ENCODE measurements at regions not wholly inside any gene's neighbourhood (a gene's known extent, or its start where the extent isn't known, plus 50 kb on each side); places are given as distances from the start of the nearest gene placed in this dataset.

- no peak overlapping the region for H3K27ac Mint-ChIP-seq
- Histone ChIP-seq H3K79me2 (replicated peaks; ENCODE audit: insufficient read depth) (no peaks in the 10 kb centered on the region), H3K36me3 (ENCODE audit: insufficient read depth) (no peaks in the 10 kb centered on the region), H3K4me3 (no peak overlapping the region), H3K27me3 (ENCODE audit: insufficient read depth) (no peaks in the 10 kb centered on the region), H3K4me1 (ENCODE audit: insufficient read depth) (peaks cover 32% of the 10 kb centered on the region), H3K27ac (ENCODE audit: low read depth) (no peak overlapping the region), H3F3A (replicated peaks; ENCODE audit: low read depth) (no peaks in the 10 kb centered on the region), H2AFZ (no peak overlapping the region), H4K20me1 (replicated peaks; ENCODE audit: insufficient read depth) (no peaks in the 10 kb centered on the region), H3K4me2 (no peak overlapping the region), H3K9me2 (ENCODE audit: insufficient read depth) (peaks cover 10% of the 10 kb centered on the region; the same call in 1 of the 2 replicates)
- ATAC-seq (no peak), DNase-seq (ENCODE audit: low spot score) (no peak)
- H3K9me3 Mint-ChIP-seq, result peaks cover 3% of the 10 kb centered on the region; the same call in 2 of the 3 replicates
- H3K27me3 Mint-ChIP-seq (ENCODE audit: insufficient read depth, low read depth, poor library complexity), result peaks cover 23% of the 10 kb centered on the region
- H3K4me3 Mint-ChIP-seq, result no peak overlapping the region
- peaks cover 4% of the 10 kb centered on the region; the same call in 2 of the 3 replicates for H3K36me3 Mint-ChIP-seq (ENCODE audit: low read depth)
- H3K4me1 Mint-ChIP-seq, result peaks cover 64% of the 10 kb centered on the region
- TF ChIP-seq EZH2phosphoT487 (IDR thresholded peaks at IDR 0.05; ENCODE audit: unreplicated experiment), result no peak
- TF ChIP-seq ZNF114 (CRISPR knock-in tag; IDR thresholded peaks at IDR 0.05), result no peak
- no peak for TF ChIP-seq ZNF462 (CRISPR knock-in tag; IDR thresholded peaks at IDR 0.05)
- no peak for TF ChIP-seq EZH2 (IDR thresholded peaks at IDR 0.05; ENCODE audit: low read depth, unreplicated experiment)
- no peak for TF ChIP-seq REST (IDR thresholded peaks at IDR 0.05; ENCODE audit: unreplicated experiment)
- TF ChIP-seq CTCF (conservative IDR thresholded peaks at IDR 0.05; ENCODE audit: low read depth in 2 of 2), result no peak
- no peak for TF ChIP-seq ZNF331 (CRISPR knock-in tag; IDR thresholded peaks at IDR 0.05; ENCODE audit: low read depth)
- TF ChIP-seq CREB1 (CRISPR knock-in tag; IDR thresholded peaks at IDR 0.05; ENCODE audit: low read depth), result no peak
- TF ChIP-seq NANOG (IDR thresholded peaks at IDR 0.05; ENCODE audit: borderline replicate concordance), result no peak
- no peak for TF ChIP-seq ETS1 (IDR thresholded peaks at IDR 0.05)
- no peak for TF ChIP-seq JUNB (IDR thresholded peaks at IDR 0.05; ENCODE audit: unreplicated experiment)
- TF ChIP-seq POLR2AphosphoS5 (IDR thresholded peaks at IDR 0.05; ENCODE audit: low read depth), result no peak
Measured at GRCh38 chr13:40346592-40346991, 319.8 kb downstream of the FOXO1 start.

Measured in GM23338 (cell line).